Small intestine (tissue), 7 donors: ENCODE measurements at regions not wholly inside any gene's neighbourhood (a gene's known extent, or its start where the extent isn't known, plus 50 kb on each side); places are given as distances from the start of the nearest gene placed in this dataset.

Experiments
- DNase-seq, 2 donors: peaks; one replicate each; pipeline versions ENCODE4 v3.0.0 to v3.0.0-alpha.2; 2013
- FAIRE-seq: peaks from 2 replicates; lab custom pipeline; 2012; peaks lifted over from hg19 to GRCh38; lab: Jason Lieb, UNC
- H3K27ac ChIP-seq, 3 donors: one replicate each; pipeline ENCODE4 v1.5.1; 2013; ENCODE audit warnings: low read length in 2 of 3, mild to moderate bottlenecking in 2 of 3, control low read depth in 1 of 3, inconsistent platforms in 1 of 3, low read depth in 1 of 3, moderate library complexity in 1 of 3
- H3K27me3 ChIP-seq, 3 donors: one replicate each; pipeline ENCODE4 v1.6.1; 2013; ENCODE audit warnings: low read length in 3 of 3, inconsistent platforms in 1 of 3; ENCODE audit not compliant: control insufficient read depth in 3 of 3, insufficient read depth in 3 of 3
- H3K36me3 ChIP-seq, 3 donors: one replicate each; pipeline ENCODE4 v1.6.1; 2013; ENCODE audit warnings: low read length in 3 of 3, inconsistent platforms in 1 of 3, low read depth in 1 of 3, mild to moderate bottlenecking in 1 of 3, moderate library complexity in 1 of 3; ENCODE audit not compliant: control insufficient read depth in 3 of 3, insufficient read depth in 2 of 3
- H3K4me1 ChIP-seq, 3 donors: one replicate each; pipeline ENCODE4 v1.6.1; 2013; ENCODE audit warnings: low read length in 2 of 3, inconsistent platforms in 1 of 3, low read depth in 1 of 3, mild to moderate bottlenecking in 1 of 3, moderate library complexity in 1 of 3; ENCODE audit not compliant: control insufficient read depth in 3 of 3, insufficient read depth in 2 of 3
- H3K4me3 ChIP-seq, 3 donors: one replicate each; pipeline ENCODE4 v1.5.1; 2013; ENCODE audit warnings: low read length in 3 of 3, control low read depth in 1 of 3, inconsistent platforms in 1 of 3, low read depth in 1 of 3, mild to moderate bottlenecking in 1 of 3, moderate library complexity in 1 of 3
- H3K9me3 ChIP-seq, 2 donors: one replicate each; pipeline ENCODE4 v1.6.1; 2013; ENCODE audit warnings: low read depth in 1 of 2, low read length in 1 of 2; ENCODE audit not compliant: control insufficient read depth in 2 of 2, insufficient read depth in 1 of 2
- WGBS, 3 donors: extraction: QIAGEN DNeasy Blood & Tissue Kit; methylation state at CpG; one replicate each; pipeline ENCODE4 v1.1.7; 2013; 5-methylcytosine and 5-hydroxymethylcytosine counted together
- donor health status: healthy with polysubstance abuse.
- donor health status: control.
- donor health status: control.
- donor health status: Bipolar disorder and iron deficiency.
- donor health status: healthy.

GRCh38 chr5:20370061-20370460, 382.1 kb upstream of the CDH18 start:
- WGBS, 3 donors = 55 to 73% (median 63%) methylated on average over 2 of the region's 2 CpGs
- H3K9me3 ChIP-seq = no peaks in the 10 kb centered on the region
- FAIRE-seq = no peak

GRCh38 chr5:20369518-20369885, 381.5 kb upstream of the CDH18 start:
- H3K27ac ChIP-seq = no peak overlapping the region
- WGBS, 3 donors = 62 to 70% (median 62%) methylated on average over 3 of the region's 3 CpGs
- no peak overlapping the region for H3K4me3 ChIP-seq
- H3K36me3 ChIP-seq = no peaks in the 10 kb centered on the region
- H3K9me3 ChIP-seq = no peaks in the 10 kb centered on the region
- H3K27me3 ChIP-seq = no peaks in the 10 kb centered on the region
- FAIRE-seq (no peak), DNase-seq (no peak)
- H3K4me1 ChIP-seq = no peaks in the 10 kb centered on the region

More at GRCh38 chr5:20370061-20370460, 382.1 kb upstream of the CDH18 start:
- Histone ChIP-seq H3K36me3 (no peaks in the 10 kb centered on the region), H3K4me3 (no peak overlapping the region), H3K27me3 (no peaks in the 10 kb centered on the region), H3K27ac (no peak overlapping the region), H3K4me1 (no peaks in the 10 kb centered on the region)
- DNase-seq = no peak

- Histone ChIP-seq H3K4me1 (no peaks in the 10 kb centered on the region), H3K27me3 (no peaks in the 10 kb centered on the region), H3K36me3 (no peaks in the 10 kb centered on the region), H3K9me3 (no peaks in the 10 kb centered on the region), H3K27ac (no peak overlapping the region), H3K4me3 (no peak overlapping the region)
- no peak for FAIRE-seq
- 46 to 67% (median 60%) methylated on average over 3 of the region's 3 CpGs for WGBS, 3 donors
- DNase-seq = no peak
Observed at GRCh38 chr5:20368571-20369517, 380.8 kb upstream of the CDH18 start.

- DNase-seq = no peak
- H3K9me3 ChIP-seq = no peaks in the 10 kb centered on the region
- no peak for FAIRE-seq
- H3K4me3 ChIP-seq = no peak overlapping the region
- 54 to 75% (median 54%) methylated on average over 5 of the region's 5 CpGs for WGBS, 3 donors
- no peak overlapping the region for H3K27ac ChIP-seq
- no peaks in the 10 kb centered on the region for H3K27me3 ChIP-seq
- H3K4me1 ChIP-seq = no peaks in the 10 kb centered on the region
- no peaks in the 10 kb centered on the region for H3K36me3 ChIP-seq
Observed at GRCh38 chr5:20367178-20367577, 379.2 kb upstream of the CDH18 start.

- FAIRE-seq (no peak), DNase-seq (no peak)
- no peak overlapping the region for H3K4me3 ChIP-seq
- H3K9me3 ChIP-seq = no peaks in the 10 kb centered on the region
- 28 to 39% (median 36%) methylated on average over 2 of the region's 2 CpGs for WGBS, 3 donors
- H3K27ac ChIP-seq = no peak overlapping the region
- H3K4me1 ChIP-seq = no peaks in the 10 kb centered on the region
- H3K27me3 ChIP-seq = no peaks in the 10 kb centered on the region
- H3K36me3 ChIP-seq = no peaks in the 10 kb centered on the region
Observed at GRCh38 chr5:20360263-20360662, 372.3 kb upstream of the CDH18 start.

GRCh38 chr5:20359377-20359776, 371.4 kb upstream of the CDH18 start:
- no peak for DNase-seq
- Histone ChIP-seq H3K27me3 (no peaks in the 10 kb centered on the region), H3K4me1 (no peaks in the 10 kb centered on the region), H3K4me3 (no peak overlapping the region), H3K36me3 (no peaks in the 10 kb centered on the region), H3K9me3 (no peaks in the 10 kb centered on the region), H3K27ac (no peak overlapping the region)
- WGBS, 3 donors = 48 to 61% (median 56%) methylated on average over 1 of the region's 1 CpG
- no peak for FAIRE-seq

GRCh38 chr5:20353499-20353898, 365.5 kb upstream of the CDH18 start:
- H3K27me3 ChIP-seq = no peaks in the 10 kb centered on the region
- FAIRE-seq (no peak), DNase-seq (no peak)
- 80 to 81% (median 81%) methylated on average over 3 of the region's 3 CpGs for WGBS, 3 donors
- H3K9me3 ChIP-seq = peaks cover 0 to 2% of the 10 kb centered on the region in 2 donors
- no peak overlapping the region for H3K4me3 ChIP-seq
- H3K4me1 ChIP-seq = no peaks in the 10 kb centered on the region
- no peaks in the 10 kb centered on the region for H3K36me3 ChIP-seq
- H3K27ac ChIP-seq = no peak overlapping the region

- Histone ChIP-seq H3K9me3 (peaks cover 2 to 6% of the 10 kb centered on the region in 2 donors), H3K27me3 (no peaks in the 10 kb centered on the region), H3K4me1 (no peaks in the 10 kb centered on the region), H3K4me3 (no peak overlapping the region), H3K36me3 (no peaks in the 10 kb centered on the region), H3K27ac (no peak overlapping the region)
- WGBS, 3 donors = 63 to 81% (median 68%) methylated on average over 3 of the region's 3 CpGs
- DNase-seq (no peak), FAIRE-seq (no peak)
Observed at GRCh38 chr5:20351849-20352248, 363.8 kb upstream of the CDH18 start.
